ENCODE measurements at regions not wholly inside any gene's neighbourhood (a gene's known extent, or its start where the extent isn't known, plus 50 kb on each side); places are given as distances from the start of the nearest gene placed in this dataset.

DNA sequence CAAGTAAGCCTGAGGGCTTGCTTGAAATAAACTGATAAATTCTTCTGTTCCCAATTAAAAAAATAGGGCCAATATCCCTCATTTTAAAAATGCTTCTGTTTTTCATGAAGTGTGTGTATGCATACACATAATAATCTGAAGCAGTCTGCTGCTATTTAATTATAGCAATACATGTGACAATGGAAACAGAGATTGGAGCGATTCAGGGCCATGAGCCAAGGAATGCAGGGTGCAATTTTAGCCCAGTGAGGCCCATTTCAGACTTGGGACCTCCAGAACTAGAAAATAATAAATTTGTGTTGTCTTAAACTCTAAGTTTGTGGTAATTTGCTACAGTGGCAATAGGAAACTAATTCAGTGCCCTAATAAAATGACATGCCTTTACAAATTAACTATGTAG, 264.9 kb downstream of the LTN1 start:
- no peaks in the 10 kb centered on the region for H3K36me3 ChIP-seq (ENCODE audit: control insufficient read depth, insufficient read depth, low read length)
- in situ Hi-C loops (cut with HindIII; ENCODE audit: low pct_unique_long_range_greater_than_20kb, low sequenced_read_pairs) = no loop called here
- no TSS peak for BruUV-seq (replicated peaks)
- H3K4me3 ChIP-seq (ENCODE audit: low read depth in 2 of 2, low read length in 2 of 2) = no peak overlapping the region
- no peaks in the 10 kb centered on the region for H3K9me3 ChIP-seq (ENCODE audit: control insufficient read depth, insufficient read depth, low read depth, low read length)
- no peaks in the 10 kb centered on the region; the same call in 1 of the 2 replicates for H3K27me3 ChIP-seq (ENCODE audit: control insufficient read depth, insufficient read depth, low read length)
- ChIA-PET CTCF (no interaction called here), POLR2A (no interaction called here)
- intact Hi-C loops (cut with micrococcal nuclease; ENCODE audit: unreplicated experiment) = no loop called here
- TF ChIP-seq TCF7L2 (IDR thresholded peaks at IDR 0.05; ENCODE audit: low read depth, low read length) (no peak), SIN3A (IDR thresholded peaks at IDR 0.05; ENCODE audit: borderline replicate concordance, insufficient read depth, low read depth, low read length) (no peak), POLR2AphosphoS5 (IDR thresholded peaks at IDR 0.05; ENCODE audit: low read depth, low read length) (no peak)
- TF ChIP-seq, protein P1, sequence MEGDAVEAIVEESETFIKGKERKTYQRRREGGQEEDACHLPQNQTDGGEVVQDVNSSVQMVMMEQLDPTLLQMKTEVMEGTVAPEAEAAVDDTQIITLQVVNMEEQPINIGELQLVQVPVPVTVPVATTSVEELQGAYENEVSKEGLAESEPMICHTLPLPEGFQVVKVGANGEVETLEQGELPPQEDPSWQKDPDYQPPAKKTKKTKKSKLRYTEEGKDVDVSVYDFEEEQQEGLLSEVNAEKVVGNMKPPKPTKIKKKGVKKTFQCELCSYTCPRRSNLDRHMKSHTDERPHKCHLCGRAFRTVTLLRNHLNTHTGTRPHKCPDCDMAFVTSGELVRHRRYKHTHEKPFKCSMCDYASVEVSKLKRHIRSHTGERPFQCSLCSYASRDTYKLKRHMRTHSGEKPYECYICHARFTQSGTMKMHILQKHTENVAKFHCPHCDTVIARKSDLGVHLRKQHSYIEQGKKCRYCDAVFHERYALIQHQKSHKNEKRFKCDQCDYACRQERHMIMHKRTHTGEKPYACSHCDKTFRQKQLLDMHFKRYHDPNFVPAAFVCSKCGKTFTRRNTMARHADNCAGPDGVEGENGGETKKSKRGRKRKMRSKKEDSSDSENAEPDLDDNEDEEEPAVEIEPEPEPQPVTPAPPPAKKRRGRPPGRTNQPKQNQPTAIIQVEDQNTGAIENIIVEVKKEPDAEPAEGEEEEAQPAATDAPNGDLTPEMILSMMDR (IDR thresholded peaks at IDR 0.05) = no peak
- TF ChIP-seq, protein P2, sequence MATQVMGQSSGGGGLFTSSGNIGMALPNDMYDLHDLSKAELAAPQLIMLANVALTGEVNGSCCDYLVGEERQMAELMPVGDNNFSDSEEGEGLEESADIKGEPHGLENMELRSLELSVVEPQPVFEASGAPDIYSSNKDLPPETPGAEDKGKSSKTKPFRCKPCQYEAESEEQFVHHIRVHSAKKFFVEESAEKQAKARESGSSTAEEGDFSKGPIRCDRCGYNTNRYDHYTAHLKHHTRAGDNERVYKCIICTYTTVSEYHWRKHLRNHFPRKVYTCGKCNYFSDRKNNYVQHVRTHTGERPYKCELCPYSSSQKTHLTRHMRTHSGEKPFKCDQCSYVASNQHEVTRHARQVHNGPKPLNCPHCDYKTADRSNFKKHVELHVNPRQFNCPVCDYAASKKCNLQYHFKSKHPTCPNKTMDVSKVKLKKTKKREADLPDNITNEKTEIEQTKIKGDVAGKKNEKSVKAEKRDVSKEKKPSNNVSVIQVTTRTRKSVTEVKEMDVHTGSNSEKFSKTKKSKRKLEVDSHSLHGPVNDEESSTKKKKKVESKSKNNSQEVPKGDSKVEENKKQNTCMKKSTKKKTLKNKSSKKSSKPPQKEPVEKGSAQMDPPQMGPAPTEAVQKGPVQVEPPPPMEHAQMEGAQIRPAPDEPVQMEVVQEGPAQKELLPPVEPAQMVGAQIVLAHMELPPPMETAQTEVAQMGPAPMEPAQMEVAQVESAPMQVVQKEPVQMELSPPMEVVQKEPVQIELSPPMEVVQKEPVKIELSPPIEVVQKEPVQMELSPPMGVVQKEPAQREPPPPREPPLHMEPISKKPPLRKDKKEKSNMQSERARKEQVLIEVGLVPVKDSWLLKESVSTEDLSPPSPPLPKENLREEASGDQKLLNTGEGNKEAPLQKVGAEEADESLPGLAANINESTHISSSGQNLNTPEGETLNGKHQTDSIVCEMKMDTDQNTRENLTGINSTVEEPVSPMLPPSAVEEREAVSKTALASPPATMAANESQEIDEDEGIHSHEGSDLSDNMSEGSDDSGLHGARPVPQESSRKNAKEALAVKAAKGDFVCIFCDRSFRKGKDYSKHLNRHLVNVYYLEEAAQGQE (IDR thresholded peaks at IDR 0.05; ENCODE audit: insufficient read depth in 1 of 2, low read depth in 2 of 2, low read length in 1 of 2) = no peak
- H3K4me1 ChIP-seq (ENCODE audit: control insufficient read depth, insufficient read depth, low read length) = no peaks in the 10 kb centered on the region
- no peak overlapping the region for H3K27ac ChIP-seq (ENCODE audit: low read length)
- DNase-seq (ENCODE audit: low read depth, low spot score) (no peak), ATAC-seq (no peak)

DNA sequence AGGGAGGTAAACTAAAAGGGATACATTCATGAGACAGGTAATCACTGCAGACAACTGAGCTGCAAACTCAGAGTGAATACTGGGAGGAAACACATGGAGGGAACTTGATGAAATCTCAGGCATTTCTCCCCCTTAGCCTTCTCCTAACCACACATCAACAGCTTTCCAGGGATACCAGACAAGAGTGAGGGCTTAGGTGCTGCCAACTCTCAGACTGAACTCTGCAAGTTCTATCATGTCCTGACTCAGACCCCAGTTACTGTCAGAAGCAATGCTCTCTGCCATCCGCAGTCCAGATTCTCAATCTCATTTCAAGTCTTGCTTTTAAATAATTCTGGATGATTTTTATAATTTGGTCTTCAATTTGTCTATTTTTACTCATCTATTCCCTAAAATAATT, 267.3 kb downstream of the LTN1 start:
- in situ Hi-C loops (cut with HindIII; ENCODE audit: low pct_unique_long_range_greater_than_20kb, low sequenced_read_pairs) = no loop called here
- CTCF ChIA-PET = no interaction called here
- ATAC-seq = no peak

More for the DNA sequence above, 267.3 kb downstream of the LTN1 start:
- H3K9me3 ChIP-seq (ENCODE audit: control insufficient read depth, insufficient read depth, low read depth, low read length) = no peaks in the 10 kb centered on the region
- no peak overlapping the region for H3K27ac ChIP-seq (ENCODE audit: low read length)
- no peak overlapping the region for H3K4me3 ChIP-seq (ENCODE audit: low read depth in 2 of 2, low read length in 2 of 2)
- BruUV-seq (replicated peaks) = no TSS peak
- intact Hi-C loops (cut with micrococcal nuclease; ENCODE audit: unreplicated experiment) = no loop called here
- no peaks in the 10 kb centered on the region for H3K4me1 ChIP-seq (ENCODE audit: control insufficient read depth, insufficient read depth, low read length)
- H3K36me3 ChIP-seq (ENCODE audit: control insufficient read depth, insufficient read depth, low read length) = no peaks in the 10 kb centered on the region
- H3K27me3 ChIP-seq (ENCODE audit: control insufficient read depth, insufficient read depth, low read length) = no peaks in the 10 kb centered on the region; the same call in 1 of the 2 replicates
- POLR2A ChIA-PET = no interaction called here
- DNase-seq (ENCODE audit: low read depth, low spot score) = no peak
- TF ChIP-seq POLR2AphosphoS5 (IDR thresholded peaks at IDR 0.05; ENCODE audit: low read depth, low read length) (no peak), TCF7L2 (IDR thresholded peaks at IDR 0.05; ENCODE audit: low read depth, low read length) (no peak), SIN3A (IDR thresholded peaks at IDR 0.05; ENCODE audit: borderline replicate concordance, insufficient read depth, low read depth, low read length) (no peak)
- TF ChIP-seq, protein P2 (IDR thresholded peaks at IDR 0.05; ENCODE audit: insufficient read depth in 1 of 2, low read depth in 2 of 2, low read length in 1 of 2) = no peak
- TF ChIP-seq, protein P1 (IDR thresholded peaks at IDR 0.05) = no peak
